NCI-H2029 (cell line): ENCODE measurements at regions not wholly inside any gene's neighbourhood (a gene's known extent, or its start where the extent isn't known, plus 50 kb on each side); places are given as distances from the start of the nearest gene placed in this dataset.

Experiments used
- DNase-seq: peaks from one replicate; lab custom pipeline; 2025; lab: John Stamatoyannopoulos, UW

DNA sequence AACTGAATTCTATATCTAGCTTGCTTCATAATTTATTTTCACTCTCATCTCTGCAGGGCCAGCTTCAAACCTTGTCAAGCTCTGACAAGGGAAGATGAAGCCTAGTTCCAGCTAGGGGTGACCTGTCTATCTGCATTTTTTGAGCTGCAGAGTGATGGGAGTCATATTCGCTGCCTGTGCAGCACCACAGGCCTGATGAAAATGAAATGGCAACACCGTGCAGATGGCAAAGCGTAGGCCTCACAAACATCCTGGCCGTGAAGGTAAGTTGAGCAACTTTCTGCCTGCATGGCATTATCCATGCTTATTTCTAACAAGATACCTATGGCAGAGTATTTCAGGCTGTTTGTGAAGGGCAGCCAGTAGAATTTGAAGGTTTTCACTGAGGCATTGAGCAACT lies 86.4 kb upstream of the C1QTNF9B start:
- DNase-seq: no peak

DNA sequence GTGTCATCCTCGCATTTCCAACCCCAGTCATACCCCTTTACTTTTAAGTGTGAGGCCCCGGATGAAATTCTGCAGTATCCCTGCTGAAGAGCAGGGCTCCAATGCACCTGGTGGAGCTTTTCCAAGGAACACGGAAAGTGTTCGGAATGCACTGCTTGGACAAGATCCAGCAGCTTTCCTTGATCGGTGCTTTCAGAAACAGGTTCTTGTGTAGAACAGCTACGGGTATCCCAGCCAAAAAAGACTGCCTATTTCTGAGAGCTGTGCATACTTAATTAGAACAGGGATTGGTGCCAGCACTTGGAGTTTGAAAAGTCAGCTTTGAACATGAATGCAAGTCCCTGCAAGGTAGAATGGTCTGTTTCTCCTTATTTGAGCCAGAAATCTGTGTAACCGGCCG lies 87.2 kb upstream of the C1QTNF9B start:
- DNase-seq: peak; percentile 25

DNA sequence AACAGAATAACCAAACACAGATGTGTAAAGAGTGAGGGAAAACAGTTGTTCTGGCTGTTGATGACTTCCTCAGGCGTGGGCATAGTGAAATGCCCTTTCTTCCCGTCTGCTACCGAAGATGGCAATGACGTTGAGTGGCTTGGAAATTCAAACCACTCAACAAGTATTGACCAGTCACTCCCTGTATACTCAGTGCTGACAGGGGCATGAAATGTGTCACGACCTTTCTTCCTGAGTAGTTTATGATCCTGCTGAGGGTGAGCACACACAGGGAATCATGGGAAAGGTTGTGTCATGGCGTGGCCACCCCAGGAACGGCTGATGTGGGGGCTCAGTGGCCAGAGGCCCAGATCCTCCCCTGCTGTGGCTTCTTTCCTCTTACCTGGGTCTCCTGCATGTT lies 87.8 kb upstream of the C1QTNF9B start:
- DNase-seq: no peak

DNA sequence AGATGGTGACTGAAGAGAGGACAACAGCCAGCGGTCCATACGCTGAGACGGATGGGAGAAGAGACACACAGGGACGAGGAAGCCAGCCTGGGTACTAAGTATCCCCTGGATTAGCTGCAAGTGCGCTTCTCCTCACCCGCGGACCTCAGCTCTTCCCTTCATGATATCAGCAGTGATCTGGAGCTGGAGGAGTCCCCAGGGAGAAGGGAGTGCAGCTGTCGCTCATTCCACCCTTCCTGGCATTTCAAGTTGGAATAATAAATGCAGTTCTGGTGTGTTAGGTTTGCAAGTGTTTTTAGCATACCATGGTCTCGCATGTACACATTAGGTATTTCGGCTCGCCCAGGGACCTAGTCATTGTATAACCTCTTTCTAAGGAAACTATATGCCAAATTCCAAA lies 88.5 kb upstream of the C1QTNF9B start:
- no peak for DNase-seq

DNA sequence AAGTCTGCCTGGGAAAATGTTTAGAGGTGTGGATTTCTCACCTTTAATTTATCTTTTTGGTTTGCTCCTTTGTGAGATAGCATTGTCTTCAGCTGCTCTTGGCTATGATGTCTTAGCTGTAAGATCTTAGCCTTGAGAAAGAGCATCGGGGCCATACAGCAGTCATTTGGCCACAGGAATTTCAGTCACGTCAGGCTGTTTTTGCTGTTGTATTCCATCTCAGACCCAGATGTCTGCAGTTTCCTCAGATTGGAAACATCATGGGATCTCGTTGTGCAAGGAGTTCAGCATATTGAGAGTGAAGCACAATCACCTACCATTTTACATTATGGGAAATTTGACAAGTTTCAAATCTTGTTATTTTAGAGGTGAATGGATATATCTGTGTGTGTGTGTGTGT lies 89.3 kb upstream of the C1QTNF9B start:
- DNase-seq: no peak

DNA sequence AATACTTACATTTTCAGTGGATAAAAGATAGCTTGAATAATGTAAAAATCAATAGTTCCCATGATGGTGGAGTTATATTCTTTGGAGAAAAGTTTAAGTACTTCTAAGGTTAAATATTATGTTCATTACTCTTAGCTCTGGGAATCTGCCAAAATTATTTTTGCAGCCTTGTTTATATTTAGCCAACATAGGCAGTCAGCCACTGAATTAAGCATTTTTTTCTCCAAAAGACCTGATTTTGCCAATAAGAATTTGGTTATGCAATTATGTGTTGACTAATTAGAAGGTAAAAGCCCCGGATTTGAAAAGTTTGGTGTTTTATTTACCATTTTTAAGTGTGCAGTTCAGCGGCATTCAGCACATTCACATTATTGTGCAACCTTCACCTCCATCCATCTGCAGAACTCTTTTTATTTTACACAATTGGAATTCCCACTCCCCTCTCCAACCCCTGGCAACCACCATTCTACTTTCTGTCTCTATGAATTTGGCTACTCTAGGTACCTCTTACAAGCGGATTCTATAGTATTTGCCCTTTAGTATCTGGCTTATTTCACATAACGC lies 90.1 kb upstream of the C1QTNF9B start:
- no peak for DNase-seq

DNA sequence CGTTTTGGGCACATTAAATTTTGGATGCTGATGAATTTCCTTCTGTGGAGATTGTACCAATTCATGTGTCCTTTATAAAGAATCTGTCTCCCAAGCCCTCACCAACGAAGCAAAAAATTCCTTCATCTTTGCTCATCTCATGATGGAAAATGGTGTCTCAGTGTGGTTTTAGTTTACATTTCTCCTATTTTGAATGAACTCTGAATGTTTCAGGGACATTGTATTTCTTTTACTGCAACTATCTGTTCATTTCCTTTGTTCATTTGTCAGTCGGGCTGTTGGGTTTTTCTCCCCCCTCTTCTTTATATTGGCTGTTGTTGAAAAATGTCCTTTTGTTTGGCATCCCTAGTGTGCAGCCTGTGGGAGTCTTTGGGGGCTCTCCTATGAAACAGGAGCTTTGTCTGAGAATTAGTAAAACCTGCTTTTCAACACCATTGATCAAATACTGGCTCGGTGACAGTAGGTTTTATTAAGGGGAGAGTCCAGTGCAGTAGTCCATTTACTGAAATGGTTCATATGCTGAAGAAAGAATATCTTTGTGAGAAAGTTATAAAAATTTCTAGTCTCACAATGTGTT lies 91.3 kb upstream of the C1QTNF9B start:
- DNase-seq: no peak

DNA sequence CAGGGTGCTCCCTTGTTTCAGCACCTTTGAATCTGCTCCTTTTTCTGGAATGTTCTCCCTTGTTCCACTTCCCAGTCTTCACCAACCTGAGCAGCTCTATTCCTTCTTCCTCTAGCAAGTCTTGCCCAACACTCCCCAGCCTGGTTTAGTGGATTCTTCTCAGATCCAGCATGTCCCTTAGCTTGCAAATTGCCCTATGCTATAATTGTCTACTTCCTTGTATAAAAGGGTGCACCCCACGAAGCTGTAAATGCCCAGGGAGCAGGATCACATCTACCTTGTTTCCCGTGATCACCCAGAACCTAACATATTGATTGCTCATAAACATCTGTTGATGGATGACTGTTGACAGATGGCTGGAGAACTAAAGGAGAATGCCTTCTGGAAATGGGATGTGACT lies 93.2 kb upstream of the C1QTNF9B start:
- no peak for DNase-seq

DNA sequence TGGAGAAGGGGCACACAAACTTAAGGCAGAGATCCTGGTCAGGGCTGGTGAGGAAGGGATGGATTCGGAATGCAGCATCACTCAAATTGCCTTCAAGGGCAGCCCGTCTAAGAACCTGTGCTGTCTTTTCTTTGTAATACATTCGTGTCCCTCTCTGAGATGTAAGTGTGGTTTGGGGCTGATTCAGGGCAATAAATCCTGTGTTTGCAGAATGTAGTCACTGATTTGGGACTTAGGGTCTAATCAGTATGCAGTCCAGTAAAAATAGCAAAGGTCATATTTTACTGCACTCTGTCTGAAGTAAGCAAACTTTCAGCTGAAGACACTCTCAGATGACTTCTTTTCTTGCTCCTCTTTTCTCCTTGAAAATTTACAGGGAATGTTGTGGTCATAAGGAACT lies 93.8 kb upstream of the C1QTNF9B start:
- DNase-seq: no peak

DNA sequence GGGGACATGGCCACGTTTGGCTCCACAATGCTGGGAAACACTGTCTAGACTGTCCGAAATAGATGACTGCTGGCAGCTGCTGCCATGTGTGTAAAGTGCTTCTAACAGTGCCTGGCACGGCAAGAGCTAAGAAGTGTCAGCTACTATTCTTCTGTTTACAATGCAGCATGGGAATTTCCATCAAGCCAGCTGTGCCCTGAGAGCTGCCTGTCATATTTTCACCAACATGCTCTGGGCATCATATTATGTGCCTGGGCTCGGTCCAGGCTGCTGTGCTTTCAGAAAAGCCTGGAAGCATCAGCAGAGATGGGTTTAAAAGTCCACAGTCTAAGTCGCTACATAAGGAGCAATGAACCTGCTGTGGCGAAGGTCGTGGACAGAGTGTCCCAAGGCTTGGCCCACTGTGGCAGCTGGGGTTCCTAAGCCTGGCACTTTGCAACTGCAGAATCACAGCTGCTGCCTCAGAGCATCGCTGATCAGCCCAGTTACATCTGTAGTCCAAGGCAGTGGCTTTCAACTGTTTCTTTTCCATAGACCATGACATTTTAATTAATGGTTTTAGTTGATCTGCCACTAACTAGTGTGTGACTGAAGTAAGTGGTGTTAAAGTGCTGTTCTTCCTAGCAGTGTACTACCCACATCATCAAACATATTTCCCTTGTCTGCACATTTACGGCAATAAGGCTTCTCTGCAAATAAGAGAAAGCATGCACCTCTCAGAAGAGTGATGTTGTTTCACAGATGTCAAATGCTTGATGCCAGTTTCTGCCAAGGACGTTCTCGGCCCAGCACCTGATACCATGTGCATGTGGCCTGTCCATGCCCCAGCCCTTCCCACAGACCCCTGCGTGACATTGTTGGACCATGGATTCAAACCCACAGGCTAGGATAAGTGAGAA lies 95.7 kb upstream of the C1QTNF9B start:
- no peak for DNase-seq

DNA sequence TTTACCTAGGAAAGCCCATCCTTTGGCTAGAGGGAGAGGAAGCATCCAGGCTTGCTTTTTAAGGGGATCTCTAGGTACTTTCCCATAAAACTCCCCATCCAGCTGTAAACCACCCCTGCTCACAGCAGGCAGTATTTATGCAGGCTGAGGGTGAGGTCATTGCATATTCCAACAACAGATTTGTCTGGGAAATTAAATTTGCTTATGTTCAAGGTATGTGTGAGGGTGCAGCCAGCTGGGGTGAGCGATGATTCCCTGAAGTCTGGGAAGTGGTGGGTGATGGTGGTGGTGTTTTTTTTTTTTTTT lies 96.3 kb upstream of the C1QTNF9B start:
- DNase-seq: no peak

DNA sequence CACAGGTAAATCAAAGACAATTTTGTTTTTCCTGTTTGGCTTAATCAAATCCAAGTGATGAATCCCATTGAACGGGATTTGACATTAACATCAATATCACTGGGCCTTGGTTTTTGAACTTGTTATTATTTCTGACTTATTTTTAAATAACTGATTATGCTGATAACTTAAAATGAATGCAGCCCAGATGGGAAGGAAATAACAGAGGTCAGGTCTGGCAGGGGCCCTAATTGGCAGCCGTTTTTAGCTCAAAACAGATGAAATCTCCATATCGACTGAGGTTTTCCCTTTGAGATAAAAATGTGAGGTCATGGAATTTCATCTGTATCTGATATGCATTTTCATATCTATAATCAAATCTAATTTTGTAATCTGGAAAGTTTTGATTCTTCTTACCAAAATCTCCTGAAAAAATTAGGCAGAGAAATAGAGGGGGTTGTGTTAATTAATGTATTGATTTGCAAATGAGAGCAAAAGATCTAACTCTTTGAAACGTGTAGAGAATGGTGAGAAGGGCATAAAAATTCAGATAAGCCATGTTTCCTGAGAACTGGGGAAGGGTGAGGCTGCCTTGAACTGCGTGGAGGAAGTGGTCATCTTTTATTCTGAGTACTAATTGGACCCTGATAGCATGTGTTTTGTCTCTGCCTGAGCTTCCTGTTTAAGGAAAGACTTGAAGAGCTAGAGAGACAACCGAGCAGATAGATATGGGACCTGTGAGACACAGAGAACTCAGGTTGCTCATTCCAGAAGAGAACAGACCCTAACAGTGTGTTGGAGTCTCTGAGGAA lies 98.2 kb upstream of the C1QTNF9B start:
- no peak for DNase-seq

DNA sequence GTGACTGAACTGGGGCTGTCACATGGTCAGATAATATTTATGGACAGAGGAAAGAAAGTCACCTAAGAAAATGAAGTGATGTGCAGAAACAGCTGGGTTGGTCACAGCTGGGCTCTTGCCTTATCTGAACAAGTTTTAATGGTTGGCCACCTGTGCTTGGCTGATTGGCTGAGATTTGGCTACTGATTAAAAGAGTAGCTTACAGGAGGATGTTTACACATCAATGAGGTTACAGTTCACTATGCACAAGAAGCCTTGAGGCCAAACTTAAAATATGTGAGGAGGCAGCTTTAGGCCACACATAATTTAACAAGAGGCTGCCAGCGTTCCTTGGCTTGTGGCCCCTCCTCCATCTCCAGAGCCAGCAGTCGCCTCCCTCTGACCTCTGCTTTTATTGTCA lies 99.2 kb upstream of the C1QTNF9B start:
- DNase-seq: no peak

DNA sequence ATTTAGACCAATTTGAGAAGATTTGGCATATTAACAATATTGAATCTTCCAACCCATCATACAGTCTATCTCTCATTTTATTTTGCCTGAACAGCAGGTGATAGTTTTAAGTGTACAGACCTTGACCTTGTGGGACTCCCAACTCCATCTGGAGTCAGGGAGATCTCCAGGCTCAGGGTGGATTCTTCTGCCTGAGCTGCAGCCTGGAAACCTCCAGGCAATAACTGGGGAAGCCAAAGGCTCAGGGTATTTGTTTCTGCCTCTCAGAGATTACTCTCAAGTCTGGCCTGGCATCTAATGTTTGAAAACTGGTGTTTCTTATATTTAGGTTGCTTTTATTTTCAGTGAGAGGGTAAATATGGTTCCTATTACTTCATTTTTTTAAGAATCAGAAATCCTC lies 102.1 kb upstream of the C1QTNF9B start:
- no peak for DNase-seq

DNA sequence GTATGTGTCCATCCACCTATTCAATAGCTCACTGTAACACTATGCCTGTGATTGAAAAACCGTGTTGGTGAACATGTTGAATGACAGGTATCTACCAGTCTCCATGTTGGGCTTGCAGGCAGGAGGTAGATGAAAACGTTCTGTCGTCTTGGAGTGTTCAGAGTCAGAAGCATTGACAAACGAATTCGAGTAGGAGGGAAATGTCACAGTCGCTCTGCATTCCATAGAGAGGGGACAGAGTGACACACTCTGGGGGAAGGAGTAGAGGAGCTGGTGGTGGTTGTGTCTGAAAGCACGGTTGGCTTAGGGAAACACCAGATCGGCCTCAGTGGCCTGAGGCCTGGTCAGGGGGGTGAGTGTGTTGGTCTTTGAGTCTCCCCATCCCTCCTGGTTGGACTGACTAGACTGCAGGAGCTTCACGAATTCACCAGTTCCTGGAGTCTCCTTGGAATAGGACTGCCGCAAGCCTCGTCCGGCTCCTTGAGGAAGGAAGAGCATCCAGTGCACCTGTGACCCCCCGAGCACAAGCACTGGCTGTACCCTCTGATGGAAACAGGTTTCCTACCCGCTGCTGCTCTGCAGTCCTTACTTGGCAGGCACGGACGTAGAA lies 105.0 kb upstream of the C1QTNF9B start:
- DNase-seq: no peak

DNA sequence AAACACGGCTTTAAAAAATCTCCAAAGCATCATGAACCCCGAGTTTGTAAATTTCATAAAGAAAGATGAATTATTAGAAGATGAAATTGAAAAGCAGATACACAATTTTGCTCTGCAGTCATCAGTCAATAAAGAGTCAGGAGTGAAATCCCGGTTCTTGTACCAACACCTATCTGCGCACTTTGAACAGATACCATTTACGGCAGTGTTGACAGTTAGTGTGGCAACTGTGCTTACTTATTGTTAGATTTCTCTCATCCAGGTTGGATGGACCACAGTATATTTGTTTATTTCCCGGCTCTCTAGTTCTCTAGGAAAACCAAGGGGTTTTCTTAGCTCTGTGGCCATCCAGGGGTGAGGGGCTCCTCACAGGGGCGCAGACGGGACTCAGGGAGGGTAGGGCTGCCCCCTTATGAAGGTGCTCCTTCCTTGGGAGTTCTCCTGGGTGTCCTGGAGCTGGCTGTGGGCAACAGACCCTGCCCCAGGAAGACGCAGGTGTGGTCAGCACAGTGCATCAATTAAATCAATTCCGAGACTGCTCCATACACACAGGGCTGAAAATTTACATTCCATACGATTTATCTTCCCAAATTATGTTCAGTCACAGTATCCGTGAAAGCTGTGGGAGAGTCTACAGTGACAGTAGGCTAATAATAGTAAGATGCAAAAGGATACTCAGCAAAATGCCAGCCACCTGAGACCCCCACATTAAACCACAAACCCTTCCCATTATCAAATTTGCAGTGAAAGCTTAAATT lies 107.0 kb upstream of the C1QTNF9B start:
- DNase-seq: no peak

DNA sequence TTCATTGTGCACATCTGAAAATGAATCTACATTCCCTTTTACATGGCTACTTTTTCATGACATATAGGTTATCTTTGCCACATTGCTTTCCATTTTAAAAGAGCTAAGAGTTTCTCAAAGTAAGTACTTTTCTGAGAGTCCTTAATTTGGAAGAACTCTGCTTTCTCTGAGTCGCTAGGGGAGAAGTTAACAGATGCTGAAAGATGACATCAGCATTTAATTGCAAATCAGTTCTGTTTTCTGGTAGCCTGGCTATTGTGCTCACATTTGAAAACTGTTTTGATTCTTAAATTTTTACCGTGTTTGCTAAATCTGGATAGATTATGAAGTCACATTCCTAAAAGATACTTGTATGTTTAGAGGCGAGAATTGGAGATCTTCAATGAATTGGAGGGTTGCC lies 107.7 kb upstream of the C1QTNF9B start:
- no peak for DNase-seq

DNA sequence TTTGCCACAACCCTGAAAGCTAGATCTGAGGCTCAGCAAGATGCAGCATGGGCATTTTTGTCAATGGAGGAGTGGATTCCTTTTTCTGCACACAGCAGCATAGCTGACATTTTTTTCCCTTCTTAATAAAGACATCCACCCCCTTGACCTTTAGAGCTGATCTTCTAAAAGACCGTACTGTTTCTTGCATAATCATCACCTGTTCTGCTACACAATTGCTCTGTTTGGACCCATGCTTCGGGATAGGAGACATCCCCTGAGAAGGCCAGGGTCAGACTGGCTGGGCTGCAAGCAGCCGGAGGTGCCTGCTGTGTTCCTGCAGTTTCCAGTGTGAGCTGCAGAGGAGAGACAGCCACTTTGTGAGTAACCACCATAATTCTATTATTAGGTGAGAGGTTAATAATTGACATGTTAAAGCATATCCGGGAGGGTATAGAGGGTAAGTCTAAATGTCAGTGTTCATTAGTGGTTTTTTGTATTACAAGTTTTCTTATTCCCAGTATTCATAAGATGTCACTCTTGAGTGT lies 108.5 kb upstream of the C1QTNF9B start:
- no peak for DNase-seq

DNA sequence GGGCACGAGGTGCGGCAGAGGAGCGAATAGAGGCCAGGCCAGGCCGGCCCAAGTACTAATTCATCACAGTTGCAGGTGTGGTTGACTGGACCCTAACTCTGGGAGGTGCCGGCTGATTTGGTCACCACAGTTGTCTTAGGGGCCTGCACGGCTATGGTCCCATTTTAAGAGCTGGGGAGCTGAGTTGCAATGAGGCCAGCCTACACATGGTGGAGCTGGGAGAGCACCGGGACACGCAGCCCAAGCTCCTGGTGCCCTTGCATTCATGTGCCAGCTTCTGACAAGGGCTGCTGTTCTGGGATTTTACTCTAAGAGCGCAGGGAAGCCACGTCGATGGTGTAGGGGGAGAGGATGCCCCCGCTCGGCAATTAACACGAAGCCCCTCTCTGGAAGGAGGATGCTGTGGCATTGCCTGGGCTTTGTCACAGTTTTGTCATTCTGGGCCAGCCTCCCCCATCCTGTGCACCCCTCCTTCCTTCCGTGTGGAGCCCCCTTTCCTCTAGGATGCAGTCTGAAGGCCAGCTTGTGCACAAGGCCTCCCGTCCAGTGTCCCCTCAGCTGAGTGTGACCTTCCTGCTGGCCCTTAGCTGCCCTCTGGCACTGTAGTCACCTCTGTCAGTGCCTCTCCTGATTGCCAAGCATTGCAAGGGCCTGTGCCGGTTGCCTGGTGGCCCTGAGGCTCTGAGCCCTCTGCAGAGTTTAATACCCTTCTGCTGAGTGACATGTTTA lies 109.4 kb upstream of the C1QTNF9B start:
- no peak for DNase-seq

DNA sequence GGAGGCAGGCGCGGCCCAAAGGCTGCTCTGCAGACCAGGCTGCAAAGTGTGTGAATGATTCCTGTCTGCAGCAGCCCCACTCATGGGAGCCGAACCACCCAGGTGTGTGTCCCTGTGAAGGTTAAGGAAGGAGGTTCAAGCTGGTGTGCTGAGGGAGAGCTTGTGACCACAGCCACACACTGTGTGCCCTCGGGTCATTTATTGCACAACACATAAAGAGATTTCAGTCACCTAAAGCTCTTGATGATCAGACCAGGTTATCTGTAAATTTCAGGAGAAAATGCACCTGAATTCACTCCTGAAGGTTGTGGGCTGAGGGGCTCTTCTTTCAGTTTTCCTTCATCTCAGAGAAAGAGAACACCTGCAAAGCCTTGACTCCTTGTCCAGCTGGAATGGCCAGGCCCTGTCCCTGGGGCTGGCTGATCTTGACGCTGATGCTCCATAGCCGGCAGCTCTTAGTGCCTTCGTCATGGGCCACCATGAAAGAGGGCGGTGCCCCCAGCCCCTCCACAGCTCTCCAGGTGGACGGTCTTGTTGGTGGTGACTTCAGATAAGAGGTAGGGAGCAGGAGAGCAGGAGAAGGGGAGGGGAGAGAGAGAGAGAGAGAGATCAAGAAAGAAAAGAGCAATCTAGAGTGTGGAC lies 110.8 kb upstream of the C1QTNF9B start:
- no peak for DNase-seq
